Ovary (tissue), 3 donors: ENCODE measurements at regions not wholly inside any gene's neighbourhood (a gene's known extent, or its start where the extent isn't known, plus 50 kb on each side); places are given as distances from the start of the nearest gene placed in this dataset.

Source experiments
- EP300 ChIP-seq: sonication (generic); formaldehyde crosslinking; IDR thresholded peaks from one replicate; pipeline ENCODE4 v1.6.1; 2017; ENCODE audit warnings: antibody characterized with exemption
- POLR2A ChIP-seq: fragments of 450-650 bp; IDR thresholded peaks from one replicate; pipeline ENCODE4 v1.6.1; 2017; ENCODE audit warnings: antibody characterized with exemption, mild to moderate bottlenecking, moderate library complexity
- TF ChIP-seq, protein P1 (sequence below), 3 donors: fragments of 450-650 bp in 2 of 3; fragments of 200-600 bp in 1 of 3; IDR thresholded peaks; one replicate each; pipeline versions ENCODE4 v1.5.1 to v1.8.0; 2016 to 2022; ENCODE audit warnings: antibody characterized with exemption in 3 of 3, mild to moderate bottlenecking in 1 of 3
- donor health status: DM: no; HTN: no; CAD: no.

- TF ChIP-seq, protein P1, sequence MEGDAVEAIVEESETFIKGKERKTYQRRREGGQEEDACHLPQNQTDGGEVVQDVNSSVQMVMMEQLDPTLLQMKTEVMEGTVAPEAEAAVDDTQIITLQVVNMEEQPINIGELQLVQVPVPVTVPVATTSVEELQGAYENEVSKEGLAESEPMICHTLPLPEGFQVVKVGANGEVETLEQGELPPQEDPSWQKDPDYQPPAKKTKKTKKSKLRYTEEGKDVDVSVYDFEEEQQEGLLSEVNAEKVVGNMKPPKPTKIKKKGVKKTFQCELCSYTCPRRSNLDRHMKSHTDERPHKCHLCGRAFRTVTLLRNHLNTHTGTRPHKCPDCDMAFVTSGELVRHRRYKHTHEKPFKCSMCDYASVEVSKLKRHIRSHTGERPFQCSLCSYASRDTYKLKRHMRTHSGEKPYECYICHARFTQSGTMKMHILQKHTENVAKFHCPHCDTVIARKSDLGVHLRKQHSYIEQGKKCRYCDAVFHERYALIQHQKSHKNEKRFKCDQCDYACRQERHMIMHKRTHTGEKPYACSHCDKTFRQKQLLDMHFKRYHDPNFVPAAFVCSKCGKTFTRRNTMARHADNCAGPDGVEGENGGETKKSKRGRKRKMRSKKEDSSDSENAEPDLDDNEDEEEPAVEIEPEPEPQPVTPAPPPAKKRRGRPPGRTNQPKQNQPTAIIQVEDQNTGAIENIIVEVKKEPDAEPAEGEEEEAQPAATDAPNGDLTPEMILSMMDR (IDR thresholded peaks at IDR 0.05): peak in 1 of 3 donors; percentile 34
- TF ChIP-seq POLR2A: no peak
- no peak for TF ChIP-seq EP300
Observed at GRCh38 chr12:4849115-4849541, 60.6 kb upstream of the KCNA1 start.
